PC-3 (cell line): ENCODE measurements at regions not wholly inside any gene's neighbourhood (a gene's known extent, or its start where the extent isn't known, plus 50 kb on each side); places are given as distances from the start of the nearest gene placed in this dataset.

ENCODE experiments used
- ATAC-seq: fragments of 200-7000 bp; cut with Tn5 transposase; 2 replicates; pipeline ENCODE4 v1.9.1; 2020; ENCODE audit warnings: mild to moderate bottlenecking, moderate library complexity
- BruUV-seq: library from RNA; stranded (reverse); fragments of 400-500 nt; replicated peaks from 2 replicates; lab custom pipeline; 2021; lab: Mats Ljungman, UMichigan
- CTCF ChIA-PET: fragments of 300-600 bp; sonication (Branson Sonifier 250); formaldehyde crosslinking; loops from one replicate; lab custom pipeline; 2022; ENCODE audit warnings: antibody characterized with exemption; lab: Charles Lee
- POLR2A ChIA-PET: fragments of 300-600 bp; sonication (Branson Sonifier 250); formaldehyde crosslinking; loops from one replicate; lab custom pipeline; 2022; ENCODE audit warnings: antibody characterized with exemption; ENCODE audit not compliant: unreplicated experiment; lab: Charles Lee
- DNase-seq: peaks from one replicate; pipeline ENCODE4 v3.0.0-alpha.2; 2015
- H2AFZ ChIP-seq: fragments of 300-600 bp; sonication (generic); 2 replicates; pipeline ENCODE4 v1.6.0; 2016; ENCODE audit warnings: antibody characterized with exemption, low read length
- H3F3A ChIP-seq: fragments of 300-600 bp; sonication (generic); one replicate; pipeline ENCODE4 v1.6.0; 2017; ENCODE audit warnings: antibody characterized with exemption, low read length, control low read depth, mild to moderate bottlenecking; ENCODE audit not compliant: unreplicated experiment
- H3K27ac ChIP-seq: fragments of 300-600 bp; sonication (generic); 2 replicates; pipeline ENCODE4 v1.5.1; 2016; ENCODE audit warnings: mild to moderate bottlenecking, low read length
- H3K27me3 ChIP-seq: fragments of 300-600 bp; sonication (generic); 2 replicates; pipeline ENCODE4 v1.6.1; 2016; ENCODE audit warnings: low read length, mixed read lengths
- H3K36me3 ChIP-seq: fragments of 300-600 bp; sonication (generic); 2 replicates; pipeline ENCODE4 v1.6.1; 2016; ENCODE audit warnings: low read depth, mixed run types, low read length, mixed read lengths
- H3K4me1 ChIP-seq: fragments of 300-600 bp; sonication (generic); 2 replicates; pipeline ENCODE4 v1.5.1; 2016; ENCODE audit warnings: low read length; ENCODE audit not compliant: insufficient read depth
- H3K4me2 ChIP-seq: fragments of 300-600 bp; sonication (generic); 2 replicates; pipeline ENCODE4 v1.6.0; 2016; ENCODE audit warnings: low read length
- H3K4me3 ChIP-seq: fragments of 300-600 bp; sonication (generic); 2 replicates; pipeline ENCODE4 v1.5.1; 2016; ENCODE audit warnings: mild to moderate bottlenecking, low read length, mixed read lengths
- H3K79me2 ChIP-seq: fragments of 300-600 bp; sonication (generic); 2 replicates; pipeline ENCODE4 v1.6.1; 2017; ENCODE audit warnings: low read length, mixed read lengths
- H3K9ac ChIP-seq: fragments of 300-600 bp; sonication (generic); 2 replicates; pipeline ENCODE4 v1.6.0; 2016; ENCODE audit warnings: mild to moderate bottlenecking, low read length
- H3K9me2 ChIP-seq: fragments of 300-600 bp; sonication (generic); replicated peaks from 2 replicates; pipeline ENCODE4 v1.6.1; 2016; ENCODE audit warnings: mixed run types, low read length, mixed read lengths
- H3K9me3 ChIP-seq: fragments of 300-600 bp; sonication (generic); 2 replicates; pipeline ENCODE4 v1.6.1; 2016; ENCODE audit warnings: low read length, mixed read lengths
- H4K20me1 ChIP-seq: fragments of 300-600 bp; sonication (generic); 2 replicates; pipeline ENCODE4 v1.6.1; 2016; ENCODE audit warnings: low read length, mixed read lengths
- CTCF ChIP-seq: fragments of 300-600 bp; sonication (generic); conservative IDR thresholded peaks from 2 replicates; pipeline ENCODE4 v1.5.1; 2017; ENCODE audit warnings: antibody characterized with exemption, low read depth, mild to moderate bottlenecking, low read length
- EZH2 ChIP-seq: fragments of 300-600 bp; sonication (generic); IDR thresholded peaks from one replicate; pipeline ENCODE4 v1.6.1; 2017; ENCODE audit warnings: antibody characterized with exemption, mild to moderate bottlenecking, low read length; ENCODE audit not compliant: unreplicated experiment
- EZH2phosphoT487 ChIP-seq: fragments of 300-600 bp; sonication (generic); IDR thresholded peaks from 2 replicates; pipeline ENCODE4 v1.6.1; 2018; ENCODE audit warnings: mild to moderate bottlenecking, antibody characterized with exemption, low read length, borderline replicate concordance
- intact Hi-C: fragments of 100-400 bp; cut with micrococcal nuclease; formaldehyde crosslinking; loops from 2 replicates; pipeline ENCODE4 v1.9.0; 2023

- Histone ChIP-seq H3K79me2 (no peaks in the 10 kb centered on the region), H3K9ac (no peak overlapping the region), H3K4me3 (no peak overlapping the region), H3K27me3 (no peaks in the 10 kb centered on the region), H3K36me3 (no peaks in the 10 kb centered on the region), H3K9me3 (no peaks in the 10 kb centered on the region), H3F3A (no peaks in the 10 kb centered on the region), H4K20me1 (no peaks in the 10 kb centered on the region), H3K4me1 (no peaks in the 10 kb centered on the region), H3K4me2 (no peak overlapping the region), H2AFZ (no peak overlapping the region), H3K9me2 (no peaks in the 10 kb centered on the region), H3K27ac (no peak overlapping the region)
- CTCF ChIA-PET, result no interaction called here
- DNase-seq (no peak), ATAC-seq (no peak)
- intact Hi-C loops, result no loop called here
- no TSS peak for BruUV-seq
- no peak for TF ChIP-seq EZH2phosphoT487
- TF ChIP-seq CTCF, result no peak
- no peak for TF ChIP-seq EZH2
- POLR2A ChIA-PET, result no interaction called here
Measured at GRCh38 chr6:106790149-106790770, 160.9 kb downstream of the QRSL1 start.

DNA sequence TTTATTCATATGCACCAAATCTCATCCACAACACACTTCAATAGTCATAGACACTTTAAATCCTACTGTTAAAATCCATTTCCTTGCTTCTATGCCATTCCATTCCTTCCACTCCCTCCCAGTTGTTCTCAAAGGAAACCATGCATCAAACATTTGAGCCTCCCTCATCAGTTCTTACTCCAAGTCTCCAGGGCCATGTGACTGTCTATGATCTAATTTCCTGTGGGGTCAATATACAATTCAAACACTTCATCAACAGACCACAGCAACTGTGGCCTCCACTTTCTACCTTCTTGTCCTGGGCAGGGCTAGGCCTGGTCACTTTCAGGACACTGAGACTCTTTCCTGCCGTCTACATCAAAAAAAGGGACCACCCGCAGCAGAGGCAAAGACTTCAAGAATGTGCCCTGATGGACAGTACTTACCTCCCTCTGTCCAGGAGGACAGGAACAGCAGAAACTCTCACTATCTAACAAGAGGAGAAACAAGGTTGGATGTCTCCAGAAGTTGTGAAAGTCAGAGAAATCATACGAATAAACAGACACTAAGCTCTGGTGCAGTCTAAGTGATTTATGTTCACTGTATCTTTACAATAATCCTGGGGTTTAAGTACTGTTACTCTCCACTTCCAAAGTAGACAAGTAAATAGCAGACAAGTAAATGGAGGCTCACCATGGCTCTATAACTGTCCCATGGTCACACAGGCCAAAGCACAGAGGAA, 160.2 kb downstream of the QRSL1 start:
- no peak for ATAC-seq
- Histone ChIP-seq H3K4me3 (no peak overlapping the region), H3K79me2 (no peaks in the 10 kb centered on the region), H3K27ac (no peak overlapping the region), H3K4me2 (no peak overlapping the region), H3K9ac (no peak overlapping the region), H3K27me3 (no peaks in the 10 kb centered on the region), H3K4me1 (no peaks in the 10 kb centered on the region), H4K20me1 (no peaks in the 10 kb centered on the region), H3F3A (no peaks in the 10 kb centered on the region), H3K9me3 (no peaks in the 10 kb centered on the region), H2AFZ (no peak overlapping the region), H3K36me3 (no peaks in the 10 kb centered on the region), H3K9me2 (no peaks in the 10 kb centered on the region)
- ChIA-PET POLR2A (no interaction called here), CTCF (no interaction called here)
- DNase-seq, result no peak
- intact Hi-C loops, result no loop called here
- no peak for TF ChIP-seq EZH2phosphoT487
- TF ChIP-seq CTCF, result no peak
- no peak for TF ChIP-seq EZH2
- BruUV-seq, result no TSS peak

DNA sequence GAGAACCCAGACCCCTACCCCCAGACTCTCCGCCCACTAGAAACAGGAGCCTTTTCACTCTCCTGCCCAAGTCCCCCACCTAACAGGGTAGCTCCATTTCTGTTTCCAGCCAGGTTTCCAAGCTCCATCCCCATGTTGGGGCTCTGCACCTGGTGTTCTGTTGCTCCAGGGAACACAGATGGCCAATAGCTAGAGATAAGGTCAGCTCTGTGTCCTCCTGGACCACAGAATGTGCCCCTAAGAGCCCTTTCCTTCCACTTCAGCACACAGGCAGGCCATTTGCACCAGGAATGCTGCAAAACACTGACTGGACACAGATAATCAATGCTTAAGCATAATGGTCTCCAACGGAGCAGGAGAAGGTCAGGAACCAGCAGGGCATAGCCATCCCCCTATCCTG, 159.4 kb downstream of the QRSL1 start:
- Histone ChIP-seq H3K4me2 (no peak overlapping the region), H3K4me1 (peaks cover 6% of the 10 kb centered on the region), H3K9me2 (no peaks in the 10 kb centered on the region), H4K20me1 (no peaks in the 10 kb centered on the region), H3K27me3 (no peaks in the 10 kb centered on the region), H3F3A (no peaks in the 10 kb centered on the region), H3K4me3 (no peak overlapping the region), H3K79me2 (no peaks in the 10 kb centered on the region), H3K9ac (no peak overlapping the region), H3K27ac (no peak overlapping the region), H3K9me3 (no peaks in the 10 kb centered on the region), H2AFZ (no peak overlapping the region), H3K36me3 (no peaks in the 10 kb centered on the region)
- ChIA-PET POLR2A (no interaction called here), CTCF (no interaction called here)
- intact Hi-C loops, result no loop called here
- no TSS peak for BruUV-seq
- ATAC-seq, result no peak
- no peak for TF ChIP-seq CTCF
- TF ChIP-seq EZH2phosphoT487, result no peak
- no peak for DNase-seq
